ENCODE measurements at regions not wholly inside any gene's neighbourhood (a gene's known extent, or its start where the extent isn't known, plus 50 kb on each side); places are given as distances from the start of the nearest gene placed in this dataset.

GRCh38 chr3:139729300-139729699 lies 51.5 kb upstream of the NMNAT3 start:
- DNase-seq = no peak

- DNase-seq = no peak
These were observed 50.6 kb upstream of the NMNAT3 start for GRCh38 chr3:139728414-139728813.

Measured in occipital lobe (tissue), 1 donor.